GM12872 (cell line): ENCODE measurements at regions not wholly inside any gene's neighbourhood (a gene's known extent, or its start where the extent isn't known, plus 50 kb on each side); places are given as distances from the start of the nearest gene placed in this dataset.

ENCODE experiments used
- TF ChIP-seq, protein P1 (sequence below): IDR thresholded peaks from 3 replicates; pipeline ENCODE4 v1.5.1; 2011; ENCODE audit warnings: low read depth, mild to moderate bottlenecking, low read length, moderate library complexity; ENCODE audit not compliant: insufficient read depth

DNA sequence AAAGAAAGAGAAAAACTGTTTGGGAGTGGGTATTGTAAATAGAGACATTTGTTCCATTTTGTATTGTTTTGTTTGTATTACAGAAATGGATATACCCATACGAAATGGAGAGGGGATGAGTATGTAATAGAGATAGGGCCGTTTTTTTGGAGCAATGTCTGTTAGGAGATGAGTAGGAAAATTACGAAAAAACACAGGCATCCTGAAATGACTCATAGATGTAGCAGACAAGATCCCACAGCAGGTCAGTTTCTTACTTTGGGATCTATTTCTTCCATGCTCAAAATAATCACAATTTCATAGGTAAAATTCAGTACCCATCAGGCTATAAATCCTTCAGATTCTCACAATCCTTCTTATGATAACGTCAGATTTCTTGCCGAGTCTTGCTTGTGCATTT, 779.4 kb upstream of the SLITRK1 start:
- TF ChIP-seq, protein P1, sequence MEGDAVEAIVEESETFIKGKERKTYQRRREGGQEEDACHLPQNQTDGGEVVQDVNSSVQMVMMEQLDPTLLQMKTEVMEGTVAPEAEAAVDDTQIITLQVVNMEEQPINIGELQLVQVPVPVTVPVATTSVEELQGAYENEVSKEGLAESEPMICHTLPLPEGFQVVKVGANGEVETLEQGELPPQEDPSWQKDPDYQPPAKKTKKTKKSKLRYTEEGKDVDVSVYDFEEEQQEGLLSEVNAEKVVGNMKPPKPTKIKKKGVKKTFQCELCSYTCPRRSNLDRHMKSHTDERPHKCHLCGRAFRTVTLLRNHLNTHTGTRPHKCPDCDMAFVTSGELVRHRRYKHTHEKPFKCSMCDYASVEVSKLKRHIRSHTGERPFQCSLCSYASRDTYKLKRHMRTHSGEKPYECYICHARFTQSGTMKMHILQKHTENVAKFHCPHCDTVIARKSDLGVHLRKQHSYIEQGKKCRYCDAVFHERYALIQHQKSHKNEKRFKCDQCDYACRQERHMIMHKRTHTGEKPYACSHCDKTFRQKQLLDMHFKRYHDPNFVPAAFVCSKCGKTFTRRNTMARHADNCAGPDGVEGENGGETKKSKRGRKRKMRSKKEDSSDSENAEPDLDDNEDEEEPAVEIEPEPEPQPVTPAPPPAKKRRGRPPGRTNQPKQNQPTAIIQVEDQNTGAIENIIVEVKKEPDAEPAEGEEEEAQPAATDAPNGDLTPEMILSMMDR: no peak

DNA sequence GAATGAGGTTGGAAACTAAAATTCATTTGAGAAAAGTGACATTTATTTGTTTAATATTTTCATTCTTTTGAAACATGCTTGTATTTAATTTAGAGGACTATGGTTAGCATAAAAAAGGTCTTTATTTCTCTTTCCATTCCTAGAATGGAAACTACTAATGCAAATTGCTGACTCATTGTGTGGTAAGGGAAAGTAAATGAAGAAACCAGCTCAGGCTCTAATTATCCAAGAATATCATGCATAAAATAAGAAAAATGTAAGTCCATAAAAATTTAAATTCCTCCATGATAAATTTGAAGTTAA, 777.0 kb upstream of the SLITRK1 start:
- TF ChIP-seq, protein P1: no peak

- TF ChIP-seq, protein P1: no peak
These were observed 776.5 kb upstream of the SLITRK1 start for GRCh38 chr13:84658491-84659358.

DNA sequence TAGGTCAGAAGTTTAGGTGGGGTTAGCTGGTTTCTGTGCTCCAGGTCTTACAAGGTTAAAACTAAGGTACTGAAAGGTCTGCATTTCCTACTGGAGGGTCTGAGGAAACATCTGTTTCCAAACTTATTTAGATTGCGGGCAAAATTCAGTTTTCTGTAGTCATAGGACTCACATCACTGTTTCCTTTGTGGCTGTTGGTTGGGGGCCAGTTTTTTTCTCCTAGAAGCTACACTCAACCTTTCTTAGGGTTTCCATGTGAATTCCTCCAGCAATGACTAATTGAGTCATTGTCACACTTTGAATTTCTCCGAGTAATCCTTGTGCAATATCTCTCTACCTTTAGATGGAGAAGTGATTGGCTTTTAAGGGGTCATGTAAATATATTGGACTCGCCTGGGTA, 773.4 kb upstream of the SLITRK1 start:
- TF ChIP-seq, protein P1: no peak

DNA sequence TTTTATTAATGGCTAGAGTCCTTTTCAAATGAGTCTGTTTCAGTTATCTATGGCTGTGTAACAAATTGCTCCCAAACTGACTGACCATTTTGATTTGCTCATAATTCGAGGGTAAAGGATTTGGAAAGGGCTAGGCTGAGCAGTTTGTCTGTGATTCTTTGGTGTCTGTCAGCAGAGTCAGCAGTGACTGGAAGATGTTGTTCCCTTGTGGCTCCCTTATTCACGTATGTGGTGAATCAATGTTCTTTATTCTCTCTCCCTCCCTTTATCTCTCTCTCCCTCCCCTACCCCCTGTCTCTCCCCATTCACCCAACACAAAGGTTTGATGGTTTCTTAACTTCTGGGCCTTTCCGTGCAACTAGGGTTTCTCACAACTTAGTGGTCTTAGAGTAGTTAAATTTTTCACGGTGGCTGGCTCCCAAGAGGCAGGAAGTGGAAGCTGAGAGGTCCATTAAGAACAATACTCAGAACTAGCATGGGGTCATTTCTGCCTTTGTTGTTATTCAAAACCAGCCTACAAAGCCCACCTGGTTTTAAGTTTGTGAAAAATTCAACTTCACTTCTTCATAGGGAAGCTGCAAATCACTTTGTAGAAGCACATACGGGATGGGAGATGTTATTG, 772.5 kb upstream of the SLITRK1 start:
- TF ChIP-seq, protein P1: no peak

GRCh38 chr13:84653915-84654534, 771.8 kb upstream of the SLITRK1 start:
- TF ChIP-seq, protein P1: no peak

DNA sequence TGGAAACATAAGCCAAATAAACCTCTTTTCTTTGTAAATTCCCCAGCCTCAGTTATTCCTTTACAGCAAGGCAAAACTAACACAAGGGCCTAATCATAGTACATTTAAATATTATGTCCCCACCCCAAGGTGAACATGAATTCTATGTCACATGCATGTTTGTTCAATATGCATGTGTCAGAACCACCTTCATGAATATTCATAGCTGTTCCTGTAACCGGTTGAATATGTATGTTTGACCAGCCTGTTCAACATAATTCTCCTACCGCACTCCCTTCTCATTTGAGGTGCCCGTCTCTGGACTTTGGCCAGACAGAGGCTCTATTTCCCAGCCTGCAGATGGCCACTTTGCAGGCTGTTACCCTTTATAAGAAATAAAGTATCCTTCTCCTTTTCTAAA, 769.4 kb upstream of the SLITRK1 start:
- TF ChIP-seq, protein P1: no peak
